HepG2 (cell line): ENCODE measurements at regions not wholly inside any gene's neighbourhood (a gene's known extent, or its start where the extent isn't known, plus 50 kb on each side); places are given as distances from the start of the nearest gene placed in this dataset.
A peak's percentile ranks its signal among the peaks of the same experiment; 100 is the strongest.

Source experiments
- ATAC-seq: fragments of 200-7000 bp; cut with Tn5 transposase; 3 replicates; pipeline ENCODE4 v1.9.1; 2020; ENCODE audit warnings: mild to moderate bottlenecking, moderate library complexity
- BruUV-seq: library from RNA; stranded (reverse); fragments of 400-500 nt; replicated peaks from 2 replicates; lab custom pipeline; 2021; lab: Mats Ljungman, UMichigan
- CTCF ChIA-PET: fragments of 300-600 bp; formaldehyde crosslinking; extraction: SDS; loops from one replicate; lab custom pipeline; 2021; ENCODE audit warnings: low total read pairs, inconsistent platforms, low intra/inter-chr PET ratio; lab: Yijun Ruan, JAX
- POLR2A ChIA-PET: fragments of 350-600 bp; sonication (Branson Sonifier 250); formaldehyde crosslinking; loops from one replicate; lab custom pipeline; 2020; ENCODE audit warnings: antibody characterized with exemption, inconsistent platforms; lab: Yijun Ruan, JAX
- DNase-seq: peaks from one replicate; pipeline ENCODE4 v3.0.0-alpha.2; 2015; ENCODE audit warnings: low spot score
- FAIRE-seq: peaks from 3 replicates; lab custom pipeline; 2011; peaks lifted over from hg19 to GRCh38; lab: Jason Lieb, UNC
- H2AFZ ChIP-seq: one replicate; pipeline ENCODE4 v1.6.1; 2011; ENCODE audit warnings: low read length, inconsistent platforms
- H3K27ac ChIP-seq: fragments of 300-600 bp; 3 replicates; pipeline ENCODE4 v1.8.0; 2011; ENCODE audit warnings: mixed run types, mild to moderate bottlenecking, mixed read lengths, low read length, inconsistent platforms; ENCODE audit not compliant: insufficient read depth; ENCODE audit errors: extremely low read length
- H3K27me3 ChIP-seq, 2 experiments: fragments of 200-600 bp in 1 of 2; 2 replicates in 1 of 2; 3 replicates in 1 of 2; pipeline versions ENCODE4 v1.6.0 to v1.8.0; 2011; ENCODE audit warnings: low read length in 2 of 2, mild to moderate bottlenecking in 2 of 2, moderate library complexity in 2 of 2, inconsistent platforms in 1 of 2; ENCODE audit not compliant: insufficient read depth in 2 of 2, control insufficient read depth in 1 of 2
- H3K36me3 ChIP-seq, 2 experiments: fragments of 200-600 bp in 1 of 2; replicated peaks in 1 of 2; 2 replicates in 1 of 2; 3 replicates in 1 of 2; pipeline versions ENCODE4 v1.5.1 to v1.8.0; 2011; ENCODE audit warnings: low read length in 2 of 2, inconsistent platforms in 1 of 2; ENCODE audit not compliant: insufficient read depth in 2 of 2, control insufficient read depth in 1 of 2
- H3K4me1 ChIP-seq: 2 replicates; pipeline ENCODE4 v1.5.1; 2012; ENCODE audit warnings: low read length, inconsistent platforms; ENCODE audit not compliant: insufficient read depth
- H3K4me2 ChIP-seq: 2 replicates; pipeline ENCODE4 v1.6.0; 2011; ENCODE audit warnings: low read depth, low read length, inconsistent platforms
- H3K4me3 ChIP-seq, 3 experiments: fragments of 200-600 bp in 1 of 3; sonication (generic), shearing (Covaris generic) in 1 of 3; replicated peaks in 1 of 3; 2 replicates each; pipeline ENCODE4 v1.5.1; 2011 to 2016; ENCODE audit warnings: low read length in 3 of 3, inconsistent platforms in 2 of 3, low read depth in 2 of 3, mild to moderate bottlenecking in 2 of 3, control low read depth in 1 of 3, mixed read lengths in 1 of 3; ENCODE audit not compliant: insufficient read depth in 1 of 3
- H3K79me2 ChIP-seq: one replicate; pipeline ENCODE4 v1.6.1; 2011; ENCODE audit warnings: low read length, inconsistent platforms; ENCODE audit not compliant: insufficient read depth
- H3K9ac ChIP-seq: 2 replicates; pipeline ENCODE4 v1.6.0; 2011; ENCODE audit warnings: mild to moderate bottlenecking, low read depth, low read length, inconsistent platforms; ENCODE audit not compliant: insufficient read depth
- H3K9me3 ChIP-seq: 2 replicates; pipeline ENCODE4 v1.5.1; 2012; ENCODE audit warnings: mild to moderate bottlenecking, low read length
- H4K20me1 ChIP-seq: 2 replicates; pipeline ENCODE4 v1.6.0; 2011; ENCODE audit warnings: inconsistent platforms, mild to moderate bottlenecking, low read length, moderate library complexity; ENCODE audit not compliant: insufficient read depth
- CEBPG ChIP-seq: IDR thresholded peaks from 2 replicates; pipeline ENCODE4 v1.6.1; 2016
- FOSL2 ChIP-seq: sonication (generic); formaldehyde crosslinking; IDR thresholded peaks from 2 replicates; pipeline ENCODE4 v1.4.0; 2020; ENCODE audit warnings: missing genetic modification reagents
- FOXK2 ChIP-seq: fragments of 450-650 bp; IDR thresholded peaks from 2 replicates; pipeline ENCODE4 v1.6.1; 2016
- KLF13 ChIP-seq: sonication (generic); formaldehyde crosslinking; IDR thresholded peaks from 2 replicates; pipeline ENCODE4 v1.4.0; 2020; ENCODE audit warnings: mild to moderate bottlenecking, missing genetic modification reagents
- PLRG1 ChIP-seq: fragments of 450-650 bp; conservative IDR thresholded peaks from 2 replicates; pipeline ENCODE4 v1.6.1; 2016
- ZKSCAN8 ChIP-seq: IDR thresholded peaks from 2 replicates; pipeline ENCODE4 v1.6.1; 2016; ENCODE audit warnings: borderline replicate concordance, missing genetic modification reagents, missing compliant biosample characterization
- ZNF180 ChIP-seq: sonication (generic); formaldehyde crosslinking; IDR thresholded peaks from 2 replicates; pipeline ENCODE4 v1.4.0; 2020; ENCODE audit warnings: low read depth, missing genetic modification reagents, borderline replicate concordance
- ZNF724P ChIP-seq: sonication (generic); formaldehyde crosslinking; IDR thresholded peaks from 2 replicates; pipeline ENCODE4 v1.8.0; 2022; ENCODE audit warnings: missing genetic modification reagents, borderline replicate concordance
- ZNF737 ChIP-seq: sonication (generic); formaldehyde crosslinking; IDR thresholded peaks from 2 replicates; pipeline ENCODE4 v1.5.0; 2020; ENCODE audit warnings: missing genetic modification reagents, mild to moderate bottlenecking, borderline replicate concordance
- ZSCAN25 ChIP-seq: sonication (generic); formaldehyde crosslinking; IDR thresholded peaks from 2 replicates; pipeline ENCODE4 v1.8.0; 2022; ENCODE audit warnings: mild to moderate bottlenecking, missing genetic modification reagents
- WGBS: methylation state at CpG from one replicate; pipeline ENCODE4 v1.1.6; 2017; ENCODE audit warnings: low lambda C conversion rate; 5-methylcytosine and 5-hydroxymethylcytosine counted together
- in situ Hi-C: cut with HindIII; loops from 2 replicates; pipeline ENCODE4 v1.10.0; 2017; ENCODE audit warnings: low pct_unique_long_range_greater_than_20kb; ENCODE audit not compliant: extremely low pct_ligation_motif_present
- intact Hi-C: fragments of 100-400 bp; cut with micrococcal nuclease; formaldehyde crosslinking; loops from one replicate; pipeline ENCODE4 v1.10.0; 2022; ENCODE audit not compliant: unreplicated experiment
- TF ChIP-seq, protein P1 (sequence below): sonication (generic); formaldehyde crosslinking; conservative IDR thresholded peaks from 2 replicates; pipeline ENCODE4 v1.4.0; 2020; ENCODE audit warnings: mild to moderate bottlenecking, missing genetic modification reagents, moderate library complexity
- TF ChIP-seq, protein P2 (sequence below): sonication (generic); formaldehyde crosslinking; conservative IDR thresholded peaks from 2 replicates; pipeline ENCODE4 v1.8.0; 2022; ENCODE audit warnings: low read depth, missing genetic modification reagents
- TF ChIP-seq, protein P3 (sequence below): sonication (generic); formaldehyde crosslinking; conservative IDR thresholded peaks from 2 replicates; pipeline ENCODE4 v1.4.0; 2020; ENCODE audit warnings: missing genetic modification reagents

DNA sequence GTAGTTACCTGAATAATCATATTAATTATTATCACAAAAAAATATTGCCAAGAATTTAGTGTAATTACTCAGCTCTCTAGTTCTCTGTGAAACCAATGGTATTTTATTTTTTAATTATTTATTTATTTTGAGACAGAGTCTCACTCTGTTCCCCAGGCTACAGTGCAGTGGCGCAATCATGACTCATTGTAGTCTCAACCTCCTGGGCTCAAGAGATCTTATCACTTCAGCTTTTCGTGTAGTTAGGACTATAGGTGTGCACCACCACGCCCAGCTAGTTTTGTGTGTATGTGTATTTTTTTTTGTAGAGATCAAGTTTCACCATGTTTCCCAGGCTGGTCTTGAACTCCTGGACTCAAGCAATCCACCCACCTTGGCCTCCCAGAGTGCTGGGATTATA, 440.4 kb upstream of the CDH20 start:
- no peaks in the 10 kb centered on the region for H3K36me3 ChIP-seq
- CTCF ChIA-PET, result no interaction called here
- in situ Hi-C loops, result no loop called here
- no peak for ATAC-seq
- 0 out of 2 replicates have a peak, but pooled peaks have one; percentile 3 for TF ChIP-seq CEBPG
- peak; percentile 55 for TF ChIP-seq FOSL2
- no peak for TF ChIP-seq KLF13 (CRISPR knock-in tag)
- TF ChIP-seq, all 625 proteins: peak for 2
- intact Hi-C loops, result no loop called here
- no peak overlapping the region for H2AFZ ChIP-seq
- H3K79me2 ChIP-seq, result no peaks in the 10 kb centered on the region
- FAIRE-seq, result no peak
- no peaks in the 10 kb centered on the region for H4K20me1 ChIP-seq
- no TSS peak for BruUV-seq
- H3K27ac ChIP-seq, result no peak overlapping the region
- no peaks in the 10 kb centered on the region for H3K27me3 ChIP-seq
- no peaks in the 10 kb centered on the region for H3K9me3 ChIP-seq
- H3K4me2 ChIP-seq, result no peak overlapping the region
- 10% methylated on average over 3 of the region's 3 CpGs for WGBS
- H3K9ac ChIP-seq, result no peak overlapping the region
- H3K4me1 ChIP-seq, result no peaks in the 10 kb centered on the region
- no peak overlapping the region for H3K4me3 ChIP-seq
- POLR2A ChIA-PET, result no interaction called here
- peak; percentile 45 for DNase-seq

GRCh38 chr18:60893355-60894097, 439.7 kb upstream of the CDH20 start:
- ChIA-PET CTCF (no interaction called here), POLR2A (no interaction called here)
- in situ Hi-C loops, result no loop called here
- no peak overlapping the region for H3K27ac ChIP-seq
- no peak overlapping the region for H3K4me2 ChIP-seq
- no peak for ATAC-seq
- DNase-seq, result no peak
- no peaks in the 10 kb centered on the region for H3K9me3 ChIP-seq
- H3K36me3 ChIP-seq, result no peaks in the 10 kb centered on the region
- H4K20me1 ChIP-seq, result no peaks in the 10 kb centered on the region
- WGBS, result 40% methylated on average over 6 of the region's 6 CpGs
- H3K4me1 ChIP-seq, result no peaks in the 10 kb centered on the region
- no peak overlapping the region for H3K9ac ChIP-seq
- BruUV-seq, result no TSS peak
- H3K27me3 ChIP-seq, result no peaks in the 10 kb centered on the region
- H2AFZ ChIP-seq, result no peak overlapping the region
- FAIRE-seq, result no peak
- no peaks in the 10 kb centered on the region for H3K79me2 ChIP-seq
- intact Hi-C loops, result no loop called here
- H3K4me3 ChIP-seq, result no peak overlapping the region
- no peak for TF ChIP-seq ZKSCAN8 (CRISPR knock-in tag)
- TF ChIP-seq PLRG1, result no peak
- no peak for TF ChIP-seq ZNF724P (CRISPR knock-in tag)
- TF ChIP-seq, protein P1, sequence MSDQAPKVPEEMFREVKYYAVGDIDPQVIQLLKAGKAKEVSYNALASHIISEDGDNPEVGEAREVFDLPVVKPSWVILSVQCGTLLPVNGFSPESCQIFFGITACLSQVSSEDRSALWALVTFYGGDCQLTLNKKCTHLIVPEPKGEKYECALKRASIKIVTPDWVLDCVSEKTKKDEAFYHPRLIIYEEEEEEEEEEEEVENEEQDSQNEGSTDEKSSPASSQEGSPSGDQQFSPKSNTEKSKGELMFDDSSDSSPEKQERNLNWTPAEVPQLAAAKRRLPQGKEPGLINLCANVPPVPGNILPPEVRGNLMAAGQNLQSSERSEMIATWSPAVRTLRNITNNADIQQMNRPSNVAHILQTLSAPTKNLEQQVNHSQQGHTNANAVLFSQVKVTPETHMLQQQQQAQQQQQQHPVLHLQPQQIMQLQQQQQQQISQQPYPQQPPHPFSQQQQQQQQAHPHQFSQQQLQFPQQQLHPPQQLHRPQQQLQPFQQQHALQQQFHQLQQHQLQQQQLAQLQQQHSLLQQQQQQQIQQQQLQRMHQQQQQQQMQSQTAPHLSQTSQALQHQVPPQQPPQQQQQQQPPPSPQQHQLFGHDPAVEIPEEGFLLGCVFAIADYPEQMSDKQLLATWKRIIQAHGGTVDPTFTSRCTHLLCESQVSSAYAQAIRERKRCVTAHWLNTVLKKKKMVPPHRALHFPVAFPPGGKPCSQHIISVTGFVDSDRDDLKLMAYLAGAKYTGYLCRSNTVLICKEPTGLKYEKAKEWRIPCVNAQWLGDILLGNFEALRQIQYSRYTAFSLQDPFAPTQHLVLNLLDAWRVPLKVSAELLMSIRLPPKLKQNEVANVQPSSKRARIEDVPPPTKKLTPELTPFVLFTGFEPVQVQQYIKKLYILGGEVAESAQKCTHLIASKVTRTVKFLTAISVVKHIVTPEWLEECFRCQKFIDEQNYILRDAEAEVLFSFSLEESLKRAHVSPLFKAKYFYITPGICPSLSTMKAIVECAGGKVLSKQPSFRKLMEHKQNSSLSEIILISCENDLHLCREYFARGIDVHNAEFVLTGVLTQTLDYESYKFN (CRISPR knock-in tag), result no peak
- TF ChIP-seq, protein P2, sequence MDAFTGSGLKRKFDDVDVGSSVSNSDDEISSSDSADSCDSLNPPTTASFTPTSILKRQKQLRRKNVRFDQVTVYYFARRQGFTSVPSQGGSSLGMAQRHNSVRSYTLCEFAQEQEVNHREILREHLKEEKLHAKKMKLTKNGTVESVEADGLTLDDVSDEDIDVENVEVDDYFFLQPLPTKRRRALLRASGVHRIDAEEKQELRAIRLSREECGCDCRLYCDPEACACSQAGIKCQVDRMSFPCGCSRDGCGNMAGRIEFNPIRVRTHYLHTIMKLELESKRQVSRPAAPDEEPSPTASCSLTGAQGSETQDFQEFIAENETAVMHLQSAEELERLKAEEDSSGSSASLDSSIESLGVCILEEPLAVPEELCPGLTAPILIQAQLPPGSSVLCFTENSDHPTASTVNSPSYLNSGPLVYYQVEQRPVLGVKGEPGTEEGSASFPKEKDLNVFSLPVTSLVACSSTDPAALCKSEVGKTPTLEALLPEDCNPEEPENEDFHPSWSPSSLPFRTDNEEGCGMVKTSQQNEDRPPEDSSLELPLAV, result no peak
- TF ChIP-seq ZNF180, result no peak
- TF ChIP-seq, protein P3, sequence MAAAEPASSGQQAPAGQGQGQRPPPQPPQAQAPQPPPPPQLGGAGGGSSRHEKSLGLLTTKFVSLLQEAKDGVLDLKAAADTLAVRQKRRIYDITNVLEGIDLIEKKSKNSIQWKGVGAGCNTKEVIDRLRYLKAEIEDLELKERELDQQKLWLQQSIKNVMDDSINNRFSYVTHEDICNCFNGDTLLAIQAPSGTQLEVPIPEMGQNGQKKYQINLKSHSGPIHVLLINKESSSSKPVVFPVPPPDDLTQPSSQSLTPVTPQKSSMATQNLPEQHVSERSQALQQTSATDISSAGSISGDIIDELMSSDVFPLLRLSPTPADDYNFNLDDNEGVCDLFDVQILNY (CRISPR knock-in tag), result no peak
- TF ChIP-seq ZSCAN25 (CRISPR knock-in tag), result no peak
- TF ChIP-seq FOXK2, result no peak
- no peak for TF ChIP-seq ZNF737 (CRISPR knock-in tag)
